ENCODE measurements at regions not wholly inside any gene's neighbourhood (a gene's known extent, or its start where the extent isn't known, plus 50 kb on each side); places are given as distances from the start of the nearest gene placed in this dataset.

DNA sequence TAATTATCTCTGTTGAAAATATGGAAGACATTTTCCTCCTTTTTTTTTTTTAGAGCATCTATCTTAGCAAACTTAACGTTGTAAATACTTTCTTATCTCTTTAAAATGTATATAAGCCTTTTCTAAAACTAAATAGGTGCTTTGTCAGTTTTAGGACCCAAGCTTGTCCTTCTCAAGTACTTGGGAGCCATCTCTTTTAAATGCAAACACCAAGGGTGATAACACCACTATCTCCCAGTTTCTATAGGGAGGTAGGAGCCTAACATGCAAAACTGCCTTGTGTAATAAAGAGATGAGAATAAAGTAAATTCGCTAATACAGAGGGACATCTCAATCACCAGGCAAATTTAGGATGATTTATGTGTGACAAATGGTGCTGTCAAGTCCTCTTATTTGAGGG lies 157.0 kb upstream of the FAM83B start:
- Mint-ChIP-seq H3K27me3 (no peaks in the 10 kb centered on the region), H3K4me1 (no peaks in the 10 kb centered on the region), H3K27ac (no peak overlapping the region), H3K9me3 (peaks cover 0 to 11% (median 0%) of the 10 kb centered on the region in 11 donors), H3K4me3 (no peak overlapping the region), H3K36me3 (no peaks in the 10 kb centered on the region)
- ChIA-PET POLR2A (no interaction called here), CTCF (no interaction called here)
- no peak overlapping the region for H3K27ac ChIP-seq (ENCODE audit: low read depth, low read length)
- H3K4me3 ChIP-seq (ENCODE audit: low read length) = no peak overlapping the region
- ATAC-seq (no peak), DNase-seq (no peak)
- no peaks in the 10 kb centered on the region for H3K4me1 ChIP-seq (ENCODE audit: control insufficient read depth in 2 of 2, insufficient read depth in 2 of 2, low read length in 2 of 2)
- no peaks in the 10 kb centered on the region for H3K9me3 ChIP-seq (ENCODE audit: control insufficient read depth in 2 of 3, low read length in 3 of 3)
- no peaks in the 10 kb centered on the region for H3K36me3 ChIP-seq (ENCODE audit: control insufficient read depth in 2 of 3, insufficient read depth in 3 of 3, low read length in 3 of 3)
- intact Hi-C loops (cut with micrococcal nuclease) = no loop called here
- H3K27me3 ChIP-seq (ENCODE audit: control insufficient read depth in 2 of 2, insufficient read depth in 2 of 2, low read length in 2 of 2) = no peaks in the 10 kb centered on the region

DNA sequence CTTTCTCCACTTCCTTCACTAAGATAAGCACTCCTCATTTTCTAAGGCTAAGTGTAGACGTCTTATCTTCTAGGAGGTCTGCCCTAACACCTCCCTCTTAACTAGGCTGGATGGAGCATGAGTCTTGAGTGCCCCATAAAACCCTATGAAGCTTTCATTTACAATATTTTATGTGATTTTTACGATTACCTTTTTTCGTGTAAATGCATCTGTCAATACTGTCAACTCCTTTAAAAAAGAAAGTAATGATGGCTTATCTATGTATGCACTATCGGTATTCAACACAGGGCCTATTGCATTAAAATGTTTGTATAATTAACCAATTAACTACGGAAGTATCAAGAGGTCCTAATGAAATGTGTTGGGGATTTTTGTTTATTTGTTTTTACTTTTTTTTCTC lies 156.0 kb upstream of the FAM83B start:
- H3K27me3 Mint-ChIP-seq = no peaks in the 10 kb centered on the region
- POLR2A ChIA-PET = no interaction called here

DNA sequence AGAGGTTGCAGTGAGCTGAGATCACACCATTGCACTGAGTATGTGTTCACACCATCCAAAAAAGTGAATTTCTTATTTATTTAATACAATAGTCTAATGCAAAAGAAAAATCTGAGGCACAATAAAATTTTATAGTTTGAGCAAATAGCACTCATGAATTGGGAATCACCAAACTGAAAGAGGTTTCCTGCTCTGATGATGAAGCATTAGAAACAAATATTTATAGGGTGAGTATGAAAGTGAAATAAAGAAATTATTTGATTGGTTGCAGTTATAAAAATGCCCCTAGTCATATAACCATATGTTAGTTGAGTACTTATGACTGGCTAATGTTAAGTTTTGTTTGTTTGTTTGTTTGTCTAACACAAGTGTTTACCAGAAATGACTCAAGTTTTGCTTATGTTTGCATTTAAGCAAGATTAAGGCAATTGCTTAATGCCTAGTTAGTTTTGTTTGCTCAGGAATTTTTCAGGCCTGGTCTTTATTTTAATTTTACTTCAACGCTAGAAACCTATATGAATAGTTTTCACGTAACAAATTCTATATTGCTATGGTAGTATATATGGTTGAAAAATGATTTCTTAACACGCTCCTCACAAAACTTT lies 151.5 kb upstream of the FAM83B start:
- Mint-ChIP-seq H3K4me1 (no peaks in the 10 kb centered on the region), H3K27me3 (no peaks in the 10 kb centered on the region)
- POLR2A ChIA-PET = no interaction called here

More for the DNA sequence above, 156.0 kb upstream of the FAM83B start:
- intact Hi-C loops (cut with micrococcal nuclease) = no loop called here
- Histone ChIP-seq H3K27me3 (ENCODE audit: control insufficient read depth in 2 of 2, insufficient read depth in 2 of 2, low read length in 2 of 2) (no peaks in the 10 kb centered on the region), H3K36me3 (ENCODE audit: control insufficient read depth in 2 of 3, insufficient read depth in 3 of 3, low read length in 3 of 3) (no peaks in the 10 kb centered on the region), H3K4me1 (ENCODE audit: control insufficient read depth in 2 of 2, insufficient read depth in 2 of 2, low read length in 2 of 2) (no peaks in the 10 kb centered on the region), H3K27ac (ENCODE audit: low read depth, low read length) (no peak overlapping the region), H3K4me3 (ENCODE audit: low read length) (no peak overlapping the region), H3K9me3 (ENCODE audit: control insufficient read depth in 2 of 3, low read length in 3 of 3) (no peaks in the 10 kb centered on the region)
- no peaks in the 10 kb centered on the region for H3K4me1 Mint-ChIP-seq
- H3K9me3 Mint-ChIP-seq = peaks cover 0 to 6% (median 0%) of the 10 kb centered on the region in 11 donors
- H3K27ac Mint-ChIP-seq = no peak overlapping the region
- no peak for DNase-seq
- CTCF ChIA-PET = no interaction called here
- H3K36me3 Mint-ChIP-seq = no peaks in the 10 kb centered on the region
- ATAC-seq = no peak
- H3K4me3 Mint-ChIP-seq = no peak overlapping the region

DNA sequence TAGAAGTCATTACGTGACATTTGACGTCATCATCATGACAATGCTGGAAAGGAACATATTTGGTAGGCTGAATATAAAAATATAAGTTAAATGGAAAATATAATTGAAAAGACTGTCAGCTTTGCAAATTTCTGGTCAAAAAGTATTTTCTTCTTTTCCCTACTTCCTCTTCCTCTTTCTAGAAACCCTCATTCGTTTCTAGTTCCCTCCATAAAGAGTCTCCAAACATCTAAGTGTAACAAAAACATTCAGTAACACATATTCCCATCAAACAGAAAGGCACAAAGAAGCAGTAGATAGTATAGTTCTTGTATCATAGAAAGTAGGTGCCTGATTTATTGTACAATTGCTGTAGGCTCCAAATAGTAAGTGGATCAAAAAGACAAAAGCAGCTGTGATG lies 150.8 kb upstream of the FAM83B start:
- H3K4me3 Mint-ChIP-seq = no peak overlapping the region
- no peaks in the 10 kb centered on the region for H3K27me3 Mint-ChIP-seq
- Histone ChIP-seq H3K27me3 (ENCODE audit: control insufficient read depth in 2 of 2, insufficient read depth in 2 of 2, low read length in 2 of 2) (no peaks in the 10 kb centered on the region), H3K4me1 (ENCODE audit: control insufficient read depth in 2 of 2, insufficient read depth in 2 of 2, low read length in 2 of 2) (no peaks in the 10 kb centered on the region), H3K27ac (ENCODE audit: low read depth, low read length) (no peak overlapping the region), H3K9me3 (ENCODE audit: control insufficient read depth in 2 of 3, low read length in 3 of 3) (no peaks in the 10 kb centered on the region), H3K4me3 (ENCODE audit: low read length) (no peak overlapping the region), H3K36me3 (ENCODE audit: control insufficient read depth in 2 of 3, insufficient read depth in 3 of 3, low read length in 3 of 3) (no peaks in the 10 kb centered on the region)
- DNase-seq (no peak), ATAC-seq (no peak)
- no peaks in the 10 kb centered on the region for H3K4me1 Mint-ChIP-seq
- intact Hi-C loops (cut with micrococcal nuclease) = no loop called here
- CTCF ChIA-PET = no interaction called here
- POLR2A ChIA-PET = no interaction called here
- no peak overlapping the region for H3K27ac Mint-ChIP-seq
- H3K36me3 Mint-ChIP-seq = no peaks in the 10 kb centered on the region
- H3K9me3 Mint-ChIP-seq = peaks cover 0 to 13% (median 2%) of the 10 kb centered on the region in 11 donors

More for the DNA sequence above, 151.5 kb upstream of the FAM83B start:
- no peaks in the 10 kb centered on the region for H3K27me3 ChIP-seq (ENCODE audit: control insufficient read depth in 2 of 2, insufficient read depth in 2 of 2, low read length in 2 of 2)
- no peaks in the 10 kb centered on the region for H3K36me3 ChIP-seq (ENCODE audit: control insufficient read depth in 2 of 3, insufficient read depth in 3 of 3, low read length in 3 of 3)
- H3K4me1 ChIP-seq (ENCODE audit: control insufficient read depth in 2 of 2, insufficient read depth in 2 of 2, low read length in 2 of 2) = no peaks in the 10 kb centered on the region
- intact Hi-C loops (cut with micrococcal nuclease) = no loop called here
- no peak overlapping the region for H3K4me3 ChIP-seq (ENCODE audit: low read length)
- no peak overlapping the region for H3K27ac ChIP-seq (ENCODE audit: low read depth, low read length)
- H3K27ac Mint-ChIP-seq = no peak overlapping the region
- ATAC-seq = no peak
- H3K9me3 Mint-ChIP-seq = peaks cover 0 to 13% (median 2%) of the 10 kb centered on the region in 11 donors
- CTCF ChIA-PET = no interaction called here
- no peak overlapping the region for H3K4me3 Mint-ChIP-seq
- no peaks in the 10 kb centered on the region for H3K36me3 Mint-ChIP-seq
- no peaks in the 10 kb centered on the region for H3K9me3 ChIP-seq (ENCODE audit: control insufficient read depth in 2 of 3, low read length in 3 of 3)
- DNase-seq = no peak

DNA sequence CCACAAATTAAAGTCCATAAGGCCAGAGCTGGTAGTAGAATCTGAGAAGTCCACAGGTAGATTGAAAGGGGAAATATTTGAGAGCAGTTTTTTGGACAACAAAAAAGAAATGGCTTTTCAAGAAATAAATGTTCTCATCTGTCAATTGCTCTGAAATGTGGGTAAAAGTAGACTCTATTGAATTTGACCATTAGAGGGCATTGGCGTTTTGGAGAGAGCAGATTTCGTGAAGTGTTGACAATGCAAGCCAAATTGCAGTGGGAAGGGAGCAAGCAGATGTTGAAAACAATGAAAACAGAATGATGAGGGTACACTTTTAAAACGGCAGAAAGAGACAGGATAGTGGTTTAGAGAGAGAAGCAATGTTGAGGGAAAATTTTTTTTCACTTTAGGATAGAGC lies 149.1 kb upstream of the FAM83B start:
- ChIA-PET CTCF (no interaction called here), POLR2A (no interaction called here)
- no peak for ATAC-seq
- intact Hi-C loops (cut with micrococcal nuclease) = no loop called here
- Mint-ChIP-seq H3K9me3 (peaks cover 0 to 13% (median 2%) of the 10 kb centered on the region in 11 donors), H3K4me1 (no peaks in the 10 kb centered on the region), H3K27me3 (no peaks in the 10 kb centered on the region), H3K36me3 (no peaks in the 10 kb centered on the region), H3K27ac (no peak overlapping the region), H3K4me3 (no peak overlapping the region)
- no peak for DNase-seq
- Histone ChIP-seq H3K9me3 (ENCODE audit: control insufficient read depth in 2 of 3, low read length in 3 of 3) (no peaks in the 10 kb centered on the region), H3K27me3 (ENCODE audit: control insufficient read depth in 2 of 2, insufficient read depth in 2 of 2, low read length in 2 of 2) (no peaks in the 10 kb centered on the region), H3K27ac (ENCODE audit: low read depth, low read length) (no peak overlapping the region), H3K4me1 (ENCODE audit: control insufficient read depth in 2 of 2, insufficient read depth in 2 of 2, low read length in 2 of 2) (no peaks in the 10 kb centered on the region), H3K36me3 (ENCODE audit: control insufficient read depth in 2 of 3, insufficient read depth in 3 of 3, low read length in 3 of 3) (no peaks in the 10 kb centered on the region), H3K4me3 (ENCODE audit: low read length) (no peak overlapping the region)

DNA sequence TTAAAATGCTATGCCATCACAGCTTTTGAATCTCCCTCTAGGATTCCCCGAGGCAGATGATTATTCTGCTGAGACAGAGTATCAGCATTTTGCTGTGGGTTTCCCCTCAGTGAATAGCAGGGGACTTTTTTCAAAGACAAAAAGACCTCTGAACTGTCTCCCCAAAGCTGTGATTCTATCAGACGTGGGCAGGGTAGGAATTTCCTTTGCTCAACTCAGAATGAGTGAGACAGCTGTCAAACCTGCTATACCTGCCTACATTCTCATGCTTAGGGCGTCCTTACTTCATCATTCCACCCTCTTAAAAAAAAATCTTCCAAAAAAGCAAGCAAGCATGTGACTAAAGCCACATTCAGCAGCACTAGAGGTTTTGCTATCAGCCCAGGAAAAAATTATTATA lies 147.6 kb upstream of the FAM83B start:
- Histone ChIP-seq H3K27me3 (ENCODE audit: control insufficient read depth in 2 of 2, insufficient read depth in 2 of 2, low read length in 2 of 2) (no peaks in the 10 kb centered on the region), H3K4me1 (ENCODE audit: control insufficient read depth in 2 of 2, insufficient read depth in 2 of 2, low read length in 2 of 2) (no peaks in the 10 kb centered on the region), H3K4me3 (ENCODE audit: low read length) (no peak overlapping the region), H3K27ac (ENCODE audit: low read depth, low read length) (no peak overlapping the region), H3K9me3 (ENCODE audit: control insufficient read depth in 2 of 3, low read length in 3 of 3) (no peaks in the 10 kb centered on the region), H3K36me3 (ENCODE audit: control insufficient read depth in 2 of 3, insufficient read depth in 3 of 3, low read length in 3 of 3) (no peaks in the 10 kb centered on the region)
- Mint-ChIP-seq H3K9me3 (peaks cover 0 to 13% (median 2%) of the 10 kb centered on the region in 11 donors), H3K27ac (no peak overlapping the region), H3K36me3 (no peaks in the 10 kb centered on the region), H3K4me1 (no peaks in the 10 kb centered on the region), H3K4me3 (no peak overlapping the region), H3K27me3 (no peaks in the 10 kb centered on the region)
- ChIA-PET POLR2A (no interaction called here), CTCF (no interaction called here)
- no peak for DNase-seq
- ATAC-seq = no peak
- intact Hi-C loops (cut with micrococcal nuclease) = no loop called here

DNA sequence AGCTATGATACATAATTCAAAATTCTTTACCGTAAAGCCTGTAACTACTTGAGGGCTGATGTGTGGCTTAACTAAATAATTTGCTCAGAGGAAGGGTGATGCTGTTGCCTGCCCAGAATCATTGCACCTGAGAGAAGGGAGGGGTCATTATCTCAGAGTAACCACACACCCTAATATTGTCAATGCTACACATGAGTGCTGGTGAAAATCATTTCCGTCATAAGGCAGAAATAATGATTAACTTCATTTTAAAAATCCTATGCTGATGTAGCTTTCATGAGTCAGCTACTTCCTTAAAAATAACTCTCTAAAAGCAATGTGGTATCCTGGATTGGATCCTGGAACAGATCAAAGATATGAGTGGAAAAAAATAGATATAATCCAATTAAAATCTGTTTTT lies 146.4 kb upstream of the FAM83B start:
- H3K9me3 ChIP-seq (ENCODE audit: control insufficient read depth in 2 of 3, low read length in 3 of 3) = no peaks in the 10 kb centered on the region
- no peaks in the 10 kb centered on the region for H3K36me3 Mint-ChIP-seq
- ChIA-PET POLR2A (no interaction called here), CTCF (no interaction called here)
- H3K4me3 Mint-ChIP-seq = no peak overlapping the region
- H3K27me3 Mint-ChIP-seq = no peaks in the 10 kb centered on the region
- intact Hi-C loops (cut with micrococcal nuclease) = no loop called here
- H3K27ac ChIP-seq (ENCODE audit: low read depth, low read length) = no peak overlapping the region
- no peaks in the 10 kb centered on the region for H3K4me1 Mint-ChIP-seq
- H3K4me1 ChIP-seq (ENCODE audit: control insufficient read depth in 2 of 2, insufficient read depth in 2 of 2, low read length in 2 of 2) = no peaks in the 10 kb centered on the region
- ATAC-seq = no peak
- no peak overlapping the region for H3K27ac Mint-ChIP-seq
- no peak overlapping the region for H3K4me3 ChIP-seq (ENCODE audit: low read length)
- peaks cover 0 to 13% (median 2%) of the 10 kb centered on the region in 11 donors for H3K9me3 Mint-ChIP-seq
- no peak for DNase-seq
- H3K36me3 ChIP-seq (ENCODE audit: control insufficient read depth in 2 of 3, insufficient read depth in 3 of 3, low read length in 3 of 3) = no peaks in the 10 kb centered on the region
- H3K27me3 ChIP-seq (ENCODE audit: control insufficient read depth in 2 of 2, insufficient read depth in 2 of 2, low read length in 2 of 2) = no peaks in the 10 kb centered on the region
